ENCODE measurements at regions not wholly inside any gene's neighbourhood (a gene's known extent, or its start where the extent isn't known, plus 50 kb on each side); places are given as distances from the start of the nearest gene placed in this dataset.
"Not testable (repeated sequence)": the region's sequence is repeated elsewhere in the genome, so short reads cannot be mapped to it uniquely, and the experiment has no call there.

DNA sequence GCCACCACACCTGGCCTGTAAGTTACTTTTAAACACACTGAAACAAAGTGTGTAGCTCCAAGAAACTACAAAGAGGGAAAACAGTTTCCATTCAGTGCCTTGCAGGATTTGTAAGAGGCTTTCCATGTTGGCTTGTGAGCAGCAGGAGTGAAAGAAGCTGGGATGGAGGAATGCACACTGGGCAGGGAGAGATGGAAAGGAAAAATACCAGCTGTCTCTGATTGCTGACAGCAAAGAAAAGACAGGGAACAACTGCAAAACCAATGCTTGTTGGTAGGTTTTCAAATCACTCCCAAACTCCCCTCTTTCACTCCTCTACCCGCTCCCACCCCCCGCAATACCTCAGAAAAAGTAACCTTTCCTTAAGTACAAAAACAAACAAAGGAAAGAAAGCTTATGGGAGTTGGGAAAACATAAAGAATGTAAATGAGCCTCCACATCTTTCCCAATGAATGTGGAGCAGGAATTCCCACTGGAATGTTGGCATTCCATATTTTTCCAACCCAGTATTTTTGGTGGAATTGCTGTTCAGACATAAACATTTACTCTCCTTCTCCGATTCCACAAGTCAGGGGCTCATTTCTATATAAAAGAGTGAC, 166.1 kb downstream of the THBS2 start:
- ATAC-seq (peak; percentile 40), DNase-seq (no peak)
- intact Hi-C loops (cut with micrococcal nuclease) = no loop called here

DNA sequence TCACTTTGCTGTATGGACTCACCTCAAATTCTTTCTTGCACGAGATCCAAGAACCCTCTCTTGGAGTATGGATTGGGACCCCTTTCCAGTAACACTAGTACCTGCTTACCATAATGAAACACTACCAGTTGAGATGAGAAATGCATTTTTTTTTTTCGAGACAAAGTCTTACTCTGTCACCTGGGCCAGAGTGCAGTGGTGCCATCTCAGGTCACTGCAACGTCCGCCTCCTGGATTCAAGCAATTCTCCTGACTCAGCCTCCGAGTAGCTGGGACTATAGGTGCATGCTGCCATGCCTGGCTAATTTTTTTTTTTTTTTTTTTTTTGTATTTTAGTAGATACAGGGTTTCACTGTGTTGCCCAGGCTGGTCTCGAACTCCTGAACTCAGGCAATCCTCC, 167.0 kb downstream of the THBS2 start:
- intact Hi-C loops (cut with micrococcal nuclease); DNase-seq; ATAC-seq: not testable (repeated sequence)

DNA sequence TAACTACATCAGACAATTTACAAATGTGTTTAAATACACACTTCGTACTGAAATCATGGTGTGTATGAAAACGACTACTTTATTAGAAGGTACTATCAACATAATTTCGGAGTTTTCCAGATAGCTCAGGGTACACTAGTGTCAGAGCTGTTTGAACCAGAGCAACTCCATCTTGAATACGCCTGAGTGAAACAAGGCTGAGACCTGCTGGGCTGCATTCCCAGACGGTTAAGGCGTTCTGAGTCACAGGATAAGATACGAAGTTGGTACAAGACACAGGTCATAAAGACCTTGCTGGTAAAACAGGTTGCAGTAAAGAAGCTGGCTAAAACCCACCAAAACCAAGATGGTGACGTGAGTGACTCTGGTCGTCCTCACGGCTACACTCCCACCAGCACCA, 167.6 kb downstream of the THBS2 start:
- DNase-seq (no peak), ATAC-seq (no peak)
- intact Hi-C loops (cut with micrococcal nuclease) = no loop called here

DNA sequence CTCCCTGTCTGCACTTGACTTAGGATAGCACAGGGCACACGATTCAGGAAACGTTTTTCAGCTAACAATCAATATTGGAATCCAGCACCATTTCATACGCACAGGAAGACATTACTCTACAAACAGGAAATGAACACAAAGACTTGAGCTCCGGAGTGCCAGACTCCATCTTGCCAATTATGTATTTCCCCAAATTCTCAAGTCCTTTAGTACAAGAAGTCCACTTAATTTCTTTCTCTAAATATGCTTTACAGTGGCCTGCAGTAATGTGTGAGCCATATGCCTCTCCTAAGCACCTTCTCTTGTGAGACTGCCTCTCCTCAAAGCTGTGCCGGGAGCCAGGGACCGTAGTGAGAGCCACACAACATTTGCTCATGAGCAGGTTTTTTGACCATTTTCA, 168.2 kb downstream of the THBS2 start:
- DNase-seq (no peak), ATAC-seq (no peak)
- intact Hi-C loops (cut with micrococcal nuclease) = no loop called here

DNA sequence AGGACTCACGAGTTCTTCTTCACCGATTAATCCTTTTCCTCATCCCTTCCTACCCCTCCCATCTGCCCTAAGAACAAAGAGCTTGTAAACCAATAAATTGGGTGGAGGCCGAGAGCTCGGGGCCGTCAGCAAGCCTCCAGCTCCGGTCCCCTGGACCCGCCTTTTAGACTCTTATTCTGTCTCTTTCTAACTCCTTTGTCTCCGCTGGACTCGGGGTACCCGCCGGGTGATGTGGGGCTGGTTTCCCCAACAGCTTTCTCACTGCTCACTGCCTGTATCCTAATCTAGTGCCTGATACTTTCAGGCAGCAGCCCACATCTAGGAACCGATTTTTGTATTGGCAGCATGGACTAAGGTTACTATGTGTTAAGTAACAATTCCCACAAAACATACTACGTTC, 169.1 kb downstream of the THBS2 start:
- intact Hi-C loops (cut with micrococcal nuclease); ATAC-seq; DNase-seq: not testable (repeated sequence)

DNA sequence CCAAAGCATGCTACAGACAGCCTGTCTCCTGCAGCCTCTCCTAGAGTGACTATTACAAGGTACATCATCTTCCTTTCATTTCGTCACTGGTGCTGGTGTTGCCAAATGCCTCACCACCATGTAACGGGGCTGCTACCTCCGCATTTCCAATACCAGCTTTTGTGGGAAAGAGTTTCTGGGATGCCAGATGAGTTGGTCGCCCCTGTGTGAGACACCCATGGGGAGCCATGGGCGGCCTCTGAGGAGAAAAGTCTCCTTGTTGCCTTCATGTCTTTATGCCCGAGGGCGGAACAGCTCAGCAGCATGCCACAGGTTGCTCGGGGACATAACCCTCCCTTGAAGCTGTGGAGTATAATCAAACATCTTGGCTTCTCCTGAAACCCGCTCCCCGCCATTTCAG, 169.6 kb downstream of the THBS2 start:
- intact Hi-C loops (cut with micrococcal nuclease) = no loop called here
- no peak for DNase-seq
- no peak for ATAC-seq

DNA sequence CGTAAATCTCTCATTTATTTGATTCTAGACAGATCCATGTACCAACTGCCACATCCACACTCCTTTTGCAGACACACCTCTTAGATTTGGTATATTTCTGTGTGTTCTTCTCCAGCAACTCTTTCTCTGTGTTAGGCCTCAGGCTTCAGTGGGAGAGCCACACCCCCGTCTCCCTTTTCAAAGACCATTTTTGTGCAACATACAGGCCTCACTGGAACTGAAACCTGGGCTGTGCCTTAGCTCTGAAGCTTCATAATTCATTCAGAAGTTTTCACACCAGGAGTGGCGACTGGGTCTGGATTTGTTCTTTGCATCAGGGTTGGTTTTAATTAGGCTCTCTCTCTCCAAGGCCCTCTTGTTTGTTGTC, 170.2 kb downstream of the THBS2 start:
- ATAC-seq (no peak), DNase-seq (no peak)
- intact Hi-C loops (cut with micrococcal nuclease) = no loop called here

DNA sequence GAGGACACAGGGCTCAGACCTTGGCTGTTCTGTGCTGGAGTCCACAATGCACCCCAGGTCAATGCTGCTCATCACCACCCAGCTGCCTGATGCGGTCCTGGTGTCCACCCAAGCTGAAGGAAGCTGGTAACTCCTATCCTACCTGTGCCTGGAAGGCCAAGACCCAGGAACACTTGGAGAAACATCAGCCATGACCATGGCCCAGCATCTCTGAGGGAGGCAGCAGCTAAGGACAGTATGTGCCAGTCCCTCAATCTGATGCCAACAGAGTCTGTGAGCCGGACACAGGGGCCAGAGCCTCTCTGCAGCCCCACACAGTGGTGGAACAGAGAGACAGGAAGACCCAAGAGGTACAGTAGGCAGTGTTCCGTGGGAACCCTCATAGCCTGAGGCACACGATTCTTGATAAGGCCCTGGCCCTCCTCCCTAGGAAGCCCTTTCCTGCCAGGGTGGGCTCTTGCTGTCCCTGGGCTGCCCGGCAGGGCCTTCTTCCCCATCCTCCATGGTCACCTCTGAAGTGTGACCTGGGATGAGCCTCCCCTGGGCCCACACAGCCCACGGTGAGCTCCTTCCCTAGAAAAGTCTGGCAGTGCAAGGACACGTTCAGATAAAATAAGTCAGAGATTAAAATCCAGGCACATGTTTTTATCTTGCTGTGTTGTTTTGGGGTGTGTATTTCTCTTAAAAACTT, 170.7 kb downstream of the THBS2 start:
- intact Hi-C loops (cut with micrococcal nuclease) = no loop called here
- DNase-seq (no peak), ATAC-seq (no peak)

DNA sequence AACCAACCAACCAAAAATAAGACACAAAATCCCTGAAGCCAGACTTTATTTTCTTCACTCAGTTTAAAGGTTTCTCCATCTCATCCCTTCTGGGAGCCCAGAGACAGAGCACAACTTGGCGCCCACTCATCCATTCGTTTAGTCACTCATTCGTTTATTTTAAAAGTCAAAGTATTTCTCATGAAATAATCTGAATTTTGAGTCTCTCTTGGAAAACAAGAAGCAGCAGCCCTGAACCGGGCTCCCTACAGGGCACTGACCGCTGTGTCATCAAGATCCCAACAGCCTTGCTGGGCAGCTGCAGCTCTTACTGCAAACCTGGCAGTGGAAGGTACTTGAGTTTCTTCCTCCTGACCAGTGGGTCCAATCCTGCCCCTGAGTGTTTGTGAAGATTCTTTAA, 171.6 kb downstream of the THBS2 start:
- DNase-seq (no peak), ATAC-seq (no peak)
- intact Hi-C loops (cut with micrococcal nuclease) = no loop called here

DNA sequence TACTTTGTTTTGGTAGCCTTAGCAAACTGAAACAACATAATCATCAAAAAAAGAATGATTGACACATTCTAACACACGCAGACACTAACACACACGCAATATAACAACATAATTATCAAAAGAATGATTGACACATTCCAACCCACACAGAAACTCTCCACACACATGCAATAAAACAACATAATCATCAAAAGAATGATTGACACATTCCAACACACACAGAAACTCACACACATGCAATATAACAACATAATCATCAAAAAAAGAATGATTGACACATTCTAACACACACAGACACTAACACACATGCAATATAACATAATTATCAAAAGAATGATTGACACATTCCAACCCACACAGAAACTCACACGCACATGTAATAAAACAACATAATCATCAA, 172.4 kb downstream of the THBS2 start:
- intact Hi-C loops (cut with micrococcal nuclease) = no loop called here
- DNase-seq = no peak
- no peak for ATAC-seq

DNA sequence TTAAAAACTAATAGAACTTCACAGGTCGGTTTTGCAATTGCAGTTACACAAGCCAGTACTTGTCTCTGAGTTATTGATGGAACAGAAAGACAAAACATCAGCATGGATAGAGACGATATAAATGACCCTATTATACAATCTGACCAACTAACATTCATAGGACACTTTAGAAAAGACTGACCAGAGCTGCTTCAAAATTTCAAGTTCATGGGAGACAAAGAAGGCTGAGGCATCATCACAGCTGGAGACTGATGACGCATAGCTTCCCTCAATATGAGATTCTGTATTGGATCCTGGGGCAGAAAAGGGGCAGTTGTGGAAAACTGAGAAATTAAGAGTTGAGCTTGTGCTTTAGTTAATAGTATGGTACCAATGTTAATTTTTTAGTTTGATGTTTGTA, 174.0 kb downstream of the THBS2 start:
- DNase-seq (no peak), ATAC-seq (no peak)
- intact Hi-C loops (cut with micrococcal nuclease) = no loop called here

DNA sequence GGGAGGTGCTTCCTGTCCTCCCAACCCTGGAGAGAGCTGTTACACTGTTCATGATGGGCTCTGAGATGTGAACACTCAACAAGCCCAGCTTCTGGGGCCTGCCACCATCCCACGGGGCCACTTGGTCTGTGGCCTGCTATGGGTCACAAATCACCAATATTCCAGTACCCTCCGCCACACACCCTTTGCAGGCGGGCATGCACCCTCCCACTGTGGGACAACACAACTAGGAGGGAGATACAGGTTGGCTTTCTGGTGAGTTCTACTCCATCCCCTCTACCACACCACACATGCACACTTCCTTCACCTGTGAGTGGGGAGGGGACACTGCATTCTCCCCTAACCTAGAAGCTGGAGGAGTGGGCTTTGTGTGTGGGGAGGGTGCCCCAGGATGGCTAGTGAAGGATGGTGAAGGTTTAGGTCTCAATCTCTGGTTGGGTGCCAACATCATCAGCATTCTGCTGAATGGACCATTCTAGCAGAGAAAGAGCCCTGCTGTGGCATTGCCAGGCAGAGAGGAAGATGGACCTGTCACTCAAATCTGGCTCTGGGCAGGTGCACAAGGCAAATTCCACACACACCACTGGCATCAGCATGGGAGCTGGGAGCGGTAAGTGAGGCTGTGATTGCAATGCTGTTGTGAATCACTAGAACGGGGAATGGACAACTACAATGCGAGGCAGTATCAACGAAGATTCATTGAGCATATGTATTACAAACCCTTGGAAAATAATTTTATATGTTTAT, 175.1 kb downstream of the THBS2 start:
- ATAC-seq (no peak), DNase-seq (no peak)
- intact Hi-C loops (cut with micrococcal nuclease) = no loop called here

DNA sequence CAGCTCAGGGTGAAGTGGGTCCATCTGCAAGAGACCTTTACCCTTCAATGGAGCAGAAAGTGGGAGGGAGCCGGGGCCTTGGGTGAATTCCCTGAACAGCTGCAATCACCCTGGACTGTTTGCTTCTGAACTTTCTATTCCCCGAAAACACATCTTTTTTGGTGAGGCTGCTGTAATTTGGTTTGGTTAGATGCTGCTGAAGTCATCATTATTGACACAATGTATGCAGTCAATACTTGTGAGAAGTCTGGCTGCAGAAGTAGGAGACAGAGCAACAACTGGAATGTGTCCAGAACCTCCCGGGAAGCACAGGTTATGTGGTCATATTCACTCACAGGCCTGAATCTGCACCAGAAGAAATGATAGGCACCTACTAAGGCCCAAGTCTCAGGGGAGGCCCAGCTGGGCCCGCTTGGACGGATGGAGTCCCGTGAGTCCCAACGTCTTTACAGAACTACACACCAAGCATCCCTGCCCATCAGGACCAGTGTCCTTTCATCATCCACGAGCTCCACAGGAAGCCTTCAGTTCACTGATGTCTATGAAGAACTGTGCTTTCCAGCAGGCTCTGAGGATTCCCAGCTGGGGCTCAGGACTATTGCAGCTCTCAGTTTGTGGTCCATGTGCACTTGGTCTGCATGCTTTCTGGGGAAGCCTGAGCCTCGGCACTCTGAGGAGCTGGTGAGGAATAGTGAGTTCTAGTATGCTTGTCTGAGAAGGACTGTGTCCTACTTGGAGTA, 177.6 kb downstream of the THBS2 start:
- intact Hi-C loops (cut with micrococcal nuclease) = no loop called here
- no peak for ATAC-seq

DNA sequence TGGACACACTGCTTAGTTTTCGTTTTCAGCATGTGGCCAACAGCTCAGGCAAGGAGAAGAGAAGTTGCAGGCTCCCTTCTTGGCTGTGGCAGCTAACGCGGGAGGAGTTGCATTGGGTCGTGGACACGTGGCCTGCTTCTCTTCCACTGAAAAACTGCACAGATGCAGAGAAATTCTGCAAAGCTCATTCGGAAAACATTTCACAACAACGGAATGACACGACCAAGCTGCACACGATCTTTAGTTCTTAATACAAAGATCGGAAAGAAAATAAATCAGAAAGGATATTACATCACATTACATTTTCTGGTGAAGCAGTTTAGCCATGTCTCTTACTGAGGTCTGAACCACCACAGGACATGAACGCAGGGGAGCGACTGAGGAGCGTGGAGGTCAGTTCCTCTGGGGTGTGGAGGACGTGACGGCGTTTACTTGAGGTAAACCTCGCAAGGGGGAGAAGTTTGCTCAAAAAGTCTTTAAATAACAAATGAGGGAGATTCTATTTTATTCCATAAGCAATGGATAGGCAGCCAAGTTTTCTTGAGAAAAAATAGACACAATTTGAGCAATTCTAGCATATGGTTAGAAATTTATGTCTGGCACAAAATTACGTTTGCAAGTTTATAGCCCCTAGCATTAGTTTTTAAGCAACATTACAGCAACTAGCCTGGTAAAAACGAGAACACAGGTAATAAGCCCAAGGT, 178.3 kb downstream of the THBS2 start:
- DNase-seq (peak; percentile 73), ATAC-seq (peak; percentile 81)
- intact Hi-C loops (cut with micrococcal nuclease) = no loop called here

More for the DNA sequence above, 177.6 kb downstream of the THBS2 start:
- no peak for DNase-seq

DNA sequence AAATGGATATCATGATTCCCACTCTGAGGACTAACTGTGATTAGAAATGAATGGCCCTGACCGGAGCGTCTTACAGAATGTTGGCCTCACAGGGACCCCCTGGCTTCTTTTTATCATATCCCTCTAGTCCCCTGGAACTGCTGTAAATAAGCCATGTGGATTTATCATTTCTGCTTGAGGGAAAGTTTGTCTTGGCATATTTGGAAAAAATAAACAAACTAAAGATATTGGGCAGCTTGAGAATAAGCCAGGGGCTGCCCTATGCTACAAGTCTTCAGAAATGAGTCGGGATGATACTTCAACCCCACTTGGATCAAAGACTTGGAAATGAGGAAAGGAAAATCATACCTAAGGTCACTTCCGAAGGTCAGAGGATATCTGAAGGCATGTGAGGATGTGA, 179.1 kb downstream of the THBS2 start:
- intact Hi-C loops (cut with micrococcal nuclease) = no loop called here
- DNase-seq (no peak), ATAC-seq (no peak)

DNA sequence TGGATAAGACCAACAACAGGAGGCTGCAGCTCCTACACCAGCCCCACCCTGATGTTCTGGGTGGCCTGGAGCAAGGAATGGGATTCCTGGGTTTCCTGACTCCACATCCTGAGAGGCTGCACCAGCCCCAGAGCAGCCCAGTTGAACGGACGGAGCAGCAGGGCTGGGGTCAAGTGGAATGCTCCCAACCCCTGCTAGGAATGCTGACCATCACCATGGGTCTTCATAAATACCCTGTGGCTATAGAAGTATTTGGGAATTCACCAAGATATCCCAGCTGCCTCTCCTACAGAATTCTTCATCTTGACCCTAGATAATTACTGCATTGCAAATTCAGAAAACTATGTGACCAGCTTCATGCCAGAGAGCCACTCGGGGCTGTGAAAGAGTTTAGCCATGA, 180.3 kb downstream of the THBS2 start:
- intact Hi-C loops (cut with micrococcal nuclease) = no loop called here
- DNase-seq (no peak), ATAC-seq (no peak)

DNA sequence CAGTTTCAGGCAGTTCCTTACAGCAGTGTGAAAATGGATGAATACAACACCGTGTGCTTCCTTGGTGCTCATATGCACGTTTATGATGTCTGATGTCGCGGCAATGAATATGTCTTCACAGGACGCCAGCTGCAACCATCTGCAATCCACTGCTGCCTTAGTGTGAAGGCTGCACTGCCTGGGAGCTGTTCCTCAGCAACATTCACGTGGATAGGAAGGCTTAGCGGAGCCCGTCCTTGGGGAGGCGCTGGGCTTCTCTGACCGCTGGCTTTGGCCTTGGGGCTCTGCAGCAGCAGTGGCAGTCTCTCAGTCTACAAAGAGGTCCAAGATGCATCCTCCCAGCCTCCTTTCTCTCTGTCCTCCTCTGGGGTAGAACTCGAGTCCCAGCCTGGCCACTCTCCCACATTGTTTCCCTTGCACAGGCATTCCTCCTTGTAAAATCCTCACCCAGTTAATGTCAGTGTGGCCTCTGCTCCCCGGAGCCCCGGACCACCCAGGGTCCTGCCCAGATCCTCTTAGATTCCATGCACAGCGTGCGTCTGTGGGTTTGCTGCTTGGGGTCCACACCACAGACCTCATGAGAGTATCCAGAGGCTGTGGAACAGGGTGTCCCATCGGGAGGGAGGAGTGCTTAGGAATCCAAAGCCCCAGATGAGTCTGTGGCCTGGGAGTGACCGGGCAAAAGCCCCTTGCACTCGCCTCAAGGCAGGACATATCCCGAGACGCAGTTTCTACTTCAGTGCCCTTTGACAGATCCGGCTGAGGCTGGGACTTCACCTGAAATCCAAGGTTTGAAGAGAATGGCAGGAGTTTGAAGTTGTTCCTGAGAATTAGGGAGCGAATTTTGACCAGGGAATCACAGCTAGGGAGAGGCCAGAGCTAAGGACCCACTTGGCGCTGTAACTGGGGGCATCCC, 181.3 kb downstream of the THBS2 start:
- DNase-seq (no peak), ATAC-seq (peak; percentile 19)
- intact Hi-C loops (cut with micrococcal nuclease) = no loop called here

DNA sequence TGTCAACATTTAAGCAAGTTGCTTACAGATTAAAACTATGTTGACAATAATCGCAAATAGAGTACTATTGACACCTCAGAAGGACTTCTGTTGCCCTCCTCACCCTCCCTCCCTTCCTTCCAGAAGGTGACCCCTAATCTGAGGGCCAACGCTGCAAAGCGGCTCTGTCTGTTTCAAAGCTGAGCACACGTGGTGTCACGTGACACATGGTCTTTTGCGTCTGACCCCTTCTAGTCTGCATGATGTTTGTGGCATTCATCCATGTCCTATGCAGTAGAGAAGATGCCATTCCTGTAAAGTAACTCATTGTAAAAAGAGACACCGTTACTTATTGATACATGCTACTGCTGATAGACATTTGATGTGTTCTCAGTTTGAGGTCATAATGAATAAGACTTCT, 182.3 kb downstream of the THBS2 start:
- ATAC-seq (no peak), DNase-seq (no peak)
- intact Hi-C loops (cut with micrococcal nuclease) = no loop called here
